Inferior parietal cortex (tissue), 1 donor: ENCODE measurements at regions not wholly inside any gene's neighbourhood (a gene's known extent, or its start where the extent isn't known, plus 50 kb on each side); places are given as distances from the start of the nearest gene placed in this dataset.

ENCODE experiments used
- DNase-seq: peaks from one replicate; pipeline ENCODE4 v3.0.0-alpha.2; 2016; ENCODE audit errors: extremely low spot score

DNA sequence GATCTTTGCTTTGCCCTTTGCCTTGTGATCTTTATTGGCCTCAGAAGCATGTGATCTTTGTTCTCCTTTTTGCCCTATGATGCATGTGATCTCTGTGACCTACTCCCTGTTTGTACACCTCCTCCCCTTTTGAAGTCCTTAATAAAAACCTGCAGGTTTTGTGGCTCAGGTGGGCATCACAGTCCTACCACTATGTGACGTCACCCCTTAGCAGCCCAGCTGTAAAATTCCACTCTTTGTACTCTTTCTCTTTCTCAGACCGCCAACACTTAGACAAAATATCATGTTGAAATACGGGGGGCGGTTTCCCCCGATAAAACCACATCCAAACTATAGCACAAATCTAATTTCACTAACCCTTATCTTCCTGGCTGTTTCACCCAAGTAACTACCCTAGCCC lies 76.7 kb upstream of the RAPGEF4 start:
- DNase-seq: no peak

GRCh38 chr2:172662099-172662498 lies 73.5 kb upstream of the RAPGEF4 start:
- DNase-seq: no peak

- no peak for DNase-seq
These were observed 70.9 kb upstream of the RAPGEF4 start for GRCh38 chr2:172664766-172665165.

GRCh38 chr2:172667581-172668325 lies 67.9 kb upstream of the RAPGEF4 start:
- peak; percentile 38 for DNase-seq

DNA sequence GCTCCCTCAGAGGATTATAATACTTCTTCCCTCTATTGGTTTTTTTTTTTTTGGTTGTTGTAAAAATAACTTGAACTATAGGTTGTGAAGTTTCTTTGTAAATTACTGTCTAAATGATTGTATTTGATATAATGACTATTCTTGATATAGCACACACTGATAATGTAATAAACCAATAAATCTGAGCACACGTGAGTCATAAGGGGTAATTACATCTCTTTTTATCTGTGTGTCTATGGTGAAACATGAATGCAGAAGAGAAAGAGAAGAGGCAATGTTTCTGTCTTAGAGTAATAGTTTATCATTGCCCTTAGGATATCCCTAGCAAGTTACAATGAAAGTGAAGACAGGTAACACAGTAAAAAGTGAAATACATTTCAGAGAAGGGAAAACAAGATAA lies 64.1 kb upstream of the RAPGEF4 start:
- no peak for DNase-seq

DNA sequence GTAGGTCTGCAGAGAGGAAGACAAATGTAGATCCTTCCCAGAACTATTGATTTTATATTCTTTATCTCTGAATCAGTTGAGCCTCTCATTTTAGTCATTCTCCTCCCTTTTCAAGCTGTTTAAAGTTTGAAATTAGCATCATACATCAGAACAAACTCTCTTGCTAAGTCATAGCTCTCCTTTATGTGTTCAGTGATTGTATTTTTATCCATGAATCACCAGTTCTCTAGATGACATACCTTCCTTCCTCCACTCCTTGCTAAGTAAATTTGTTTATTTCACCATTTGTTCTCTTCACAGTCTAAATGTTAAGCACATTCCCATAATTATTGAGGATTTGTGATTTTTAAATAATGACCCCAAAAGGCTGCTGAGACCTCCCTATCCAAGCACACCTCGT lies 63.5 kb upstream of the RAPGEF4 start:
- no peak for DNase-seq

DNA sequence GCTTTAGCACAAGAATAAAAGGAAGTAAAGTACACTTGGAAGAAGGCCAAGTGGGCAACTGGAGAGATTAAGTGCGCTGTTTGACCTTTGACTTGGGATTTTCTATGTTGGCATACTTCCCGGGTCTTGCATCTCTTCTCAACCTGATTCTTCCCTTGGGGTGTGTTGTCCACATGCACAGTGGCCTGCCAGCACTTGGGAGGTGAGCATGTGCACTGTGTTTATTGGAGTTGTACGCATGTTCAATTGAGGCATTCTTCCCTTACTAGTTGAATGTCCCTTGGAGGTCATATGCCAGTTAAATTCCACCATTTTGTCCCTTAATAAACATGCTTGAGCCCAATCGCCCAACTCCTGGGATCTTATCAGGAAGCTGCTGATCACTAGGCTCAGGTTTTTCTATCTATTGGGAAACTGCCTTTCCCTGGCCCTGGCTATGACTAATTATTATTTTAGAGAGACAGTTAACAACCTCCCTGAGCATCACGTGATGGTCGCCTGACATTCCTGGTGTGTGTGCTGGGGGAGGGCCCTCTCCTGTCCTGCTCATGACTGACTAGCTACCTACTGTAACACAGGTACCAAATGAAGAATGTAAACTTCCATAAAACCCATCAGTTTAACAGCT lies 62.5 kb upstream of the RAPGEF4 start:
- no peak for DNase-seq

DNA sequence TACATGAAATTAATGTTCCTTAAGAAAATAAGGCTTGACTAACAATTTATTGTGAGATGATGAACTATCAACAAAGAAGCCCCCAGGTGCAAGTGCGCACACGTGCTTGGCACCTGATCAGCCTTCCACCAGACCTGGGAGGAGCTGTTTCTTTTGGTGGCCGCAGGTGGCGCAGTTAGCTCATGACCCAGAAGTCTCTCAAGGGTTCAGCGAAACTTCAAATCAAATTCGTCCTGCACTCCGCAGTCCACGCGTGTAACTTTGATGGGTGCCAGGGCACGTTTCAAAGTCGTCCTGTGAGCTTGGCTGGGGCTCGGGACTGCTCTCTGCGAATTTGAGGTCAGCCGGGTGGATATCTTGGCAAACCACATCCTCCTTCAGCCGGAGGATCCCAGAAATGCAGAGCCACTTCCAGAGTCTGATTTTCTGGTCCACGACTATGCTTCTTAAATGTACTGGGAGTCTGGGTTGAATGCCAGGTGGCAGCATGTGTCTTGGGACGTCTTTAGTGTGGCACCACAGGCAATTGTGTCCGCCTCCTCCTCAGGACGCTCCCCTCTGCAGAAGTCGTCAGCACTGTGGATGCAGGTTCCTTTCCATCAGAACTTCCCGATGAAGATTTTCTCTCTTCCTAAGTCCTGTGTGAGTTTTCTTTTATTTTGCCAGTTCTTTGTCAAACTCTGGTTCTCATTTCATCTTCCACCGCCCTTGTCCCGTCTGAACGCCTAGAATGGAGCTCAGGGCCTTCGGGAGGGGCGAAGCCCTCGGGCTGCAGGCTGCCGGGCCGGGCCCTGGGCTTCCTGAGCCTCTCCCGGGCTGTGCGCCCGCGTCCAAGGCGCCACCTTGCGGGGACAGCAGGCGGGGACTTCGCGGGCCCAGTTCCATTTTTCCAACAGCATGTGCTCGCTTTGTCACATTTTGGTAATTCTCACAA lies 61.3 kb upstream of the RAPGEF4 start:
- DNase-seq: no peak

- no peak for DNase-seq
These were observed 60.7 kb upstream of the RAPGEF4 start for GRCh38 chr2:172674968-172675303.

- no peak for DNase-seq
These were observed 58.3 kb upstream of the RAPGEF4 start for GRCh38 chr2:172677363-172677762.

DNA sequence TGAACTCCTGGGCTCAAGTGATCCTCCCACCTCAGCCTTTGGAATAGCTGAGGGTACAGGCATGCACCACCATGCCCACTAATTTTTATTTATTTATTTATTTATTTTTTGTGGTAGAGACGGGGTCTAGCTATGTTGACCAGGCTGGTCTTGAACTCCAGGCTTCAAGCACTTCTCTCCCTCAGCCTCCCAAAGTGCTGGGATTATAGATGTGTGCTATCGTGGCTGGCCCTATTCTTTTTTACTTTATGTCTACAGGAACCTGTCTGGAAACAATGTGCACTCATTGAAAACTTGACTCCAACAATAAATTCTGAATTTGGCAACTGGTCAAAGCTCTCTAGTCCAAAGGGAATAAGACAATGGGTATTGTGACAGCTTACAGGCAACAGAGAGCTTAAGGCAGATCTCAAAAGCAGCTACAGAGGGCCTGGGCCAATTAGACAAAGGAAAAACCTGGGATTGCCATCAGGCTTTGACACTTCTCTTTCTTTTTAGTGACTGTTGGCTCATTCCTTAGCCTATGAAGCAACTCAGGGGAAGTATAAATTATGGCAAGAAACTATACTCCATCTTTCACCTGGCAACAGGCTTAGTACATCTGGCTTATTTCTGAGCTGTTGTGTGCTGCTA lies 55.1 kb upstream of the RAPGEF4 start:
- DNase-seq: no peak

DNA sequence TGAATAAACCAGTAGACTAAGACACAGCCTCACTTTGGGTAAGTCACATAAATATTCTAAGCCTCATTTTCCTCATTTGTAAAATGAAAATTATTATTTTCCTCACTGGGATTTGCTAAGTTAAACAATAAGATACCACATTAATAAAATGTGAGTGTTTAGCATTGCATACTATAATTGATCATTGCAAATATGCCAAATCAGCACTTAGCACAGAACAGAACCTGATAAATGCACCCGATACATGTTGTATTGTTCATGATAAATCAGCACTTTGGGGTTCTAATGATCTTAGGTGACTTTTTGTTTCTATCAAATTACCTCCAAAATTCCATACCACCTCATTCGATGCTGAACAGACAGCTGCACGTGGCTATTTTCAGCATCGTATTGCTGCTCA lies 50.2 kb upstream of the RAPGEF4 start:
- no peak for DNase-seq
